ENCODE measurements at regions not wholly inside any gene's neighbourhood (a gene's known extent, or its start where the extent isn't known, plus 50 kb on each side); places are given as distances from the start of the nearest gene placed in this dataset.
"Not testable (repeated sequence)": the region's sequence is repeated elsewhere in the genome, so short reads cannot be mapped to it uniquely, and the experiment has no call there.

DNA sequence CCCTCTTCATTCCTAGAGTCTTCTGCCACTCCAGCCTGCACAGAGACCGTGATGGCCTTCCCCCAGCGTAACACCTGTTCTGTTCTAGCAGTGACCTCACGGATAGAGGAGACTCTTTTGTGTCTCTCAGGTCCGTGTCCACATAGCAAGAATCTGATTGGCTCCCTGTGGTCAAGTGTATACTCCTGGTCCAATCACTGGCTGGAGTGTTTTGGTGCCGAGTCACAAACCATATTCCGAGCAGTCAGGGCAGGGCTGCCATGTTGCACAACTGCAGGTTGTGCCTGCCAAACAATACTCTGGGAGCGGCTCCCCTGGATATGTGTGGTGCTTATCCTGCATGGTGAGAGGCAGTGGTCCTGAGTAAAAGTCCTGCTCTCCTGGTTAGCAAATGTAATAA lies 402.4 kb downstream of the KCNRG start:
- DNase-seq: no peak

DNA sequence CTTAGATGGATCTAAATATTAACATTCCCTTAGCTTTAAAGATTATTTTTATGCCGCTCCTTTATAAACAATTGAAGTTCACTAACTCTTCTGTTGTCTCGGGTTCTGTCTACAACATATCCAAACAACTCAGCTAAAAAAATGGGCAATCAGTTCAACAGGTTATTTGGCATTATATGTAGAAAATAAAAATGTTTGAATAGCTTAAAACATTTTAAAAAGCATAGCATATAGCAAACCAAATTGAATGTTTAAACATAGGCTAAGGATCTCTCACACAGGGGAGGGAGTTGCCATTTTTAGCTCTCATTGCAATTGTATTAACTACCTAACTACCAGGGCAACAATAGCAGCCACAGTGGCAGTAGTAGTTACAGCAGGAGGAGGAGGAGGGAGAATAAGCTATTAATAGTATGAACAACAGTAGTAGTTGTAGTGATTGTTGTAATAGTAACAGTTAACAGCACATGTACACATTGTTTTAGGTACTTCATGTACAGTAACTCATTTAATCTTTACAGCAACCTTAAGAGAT lies 404.2 kb downstream of the KCNRG start:
- no peak for DNase-seq

DNA sequence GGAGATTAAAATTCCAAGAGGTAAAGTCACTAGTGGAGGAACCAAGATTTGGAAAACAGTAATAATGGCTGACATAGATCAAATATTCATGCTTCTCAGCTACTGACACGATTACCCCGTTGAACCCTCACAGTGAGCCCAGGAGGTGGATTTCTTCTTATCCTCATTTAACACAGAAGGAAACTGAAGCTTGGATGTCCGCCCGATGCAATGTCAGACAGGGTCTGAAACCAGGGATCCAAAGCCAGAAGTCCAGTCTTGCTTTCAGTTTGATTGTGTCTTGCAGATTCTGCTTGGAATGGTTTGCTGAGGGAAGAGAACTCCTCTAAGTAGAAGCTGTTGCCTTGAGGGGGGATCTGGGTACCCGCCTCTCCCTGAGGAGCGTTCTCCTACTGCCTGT lies 404.7 kb downstream of the KCNRG start:
- DNase-seq: peak; percentile 38 to 46

DNA sequence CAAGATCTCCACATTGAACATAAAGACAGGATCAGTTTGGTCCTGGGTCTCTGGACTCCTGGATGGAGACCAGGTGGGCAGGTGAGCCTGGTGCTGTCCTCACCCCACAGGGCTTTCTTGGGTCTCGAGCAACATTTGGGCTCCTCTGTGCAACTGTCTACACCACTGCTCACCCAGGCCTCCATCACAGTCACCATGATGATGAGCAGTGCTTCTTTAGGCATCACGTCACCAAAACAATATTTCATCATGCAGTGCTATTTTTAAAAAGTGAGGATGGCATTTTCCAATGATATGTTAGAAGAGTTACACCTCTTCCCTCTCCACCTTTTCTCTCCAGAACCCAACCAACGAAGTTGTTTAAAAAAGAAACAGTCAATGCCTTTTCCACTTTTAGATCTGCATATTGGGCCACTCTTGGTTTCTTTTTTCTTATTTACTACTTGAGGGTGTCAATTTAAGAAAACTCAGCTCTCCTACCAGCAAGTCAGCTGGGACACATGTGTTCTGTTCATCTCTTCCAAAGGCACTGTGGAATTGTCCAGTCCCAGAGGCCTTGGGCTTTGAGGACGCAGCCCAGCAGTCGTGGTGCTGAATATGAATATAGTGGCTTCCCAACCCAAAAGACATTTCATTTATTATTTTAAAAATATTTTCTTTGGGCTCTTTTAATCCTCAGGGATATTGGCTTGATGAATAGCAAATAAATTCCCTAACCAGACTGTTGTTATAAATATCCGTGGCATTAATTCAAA lies 405.7 kb downstream of the KCNRG start:
- DNase-seq: no peak

DNA sequence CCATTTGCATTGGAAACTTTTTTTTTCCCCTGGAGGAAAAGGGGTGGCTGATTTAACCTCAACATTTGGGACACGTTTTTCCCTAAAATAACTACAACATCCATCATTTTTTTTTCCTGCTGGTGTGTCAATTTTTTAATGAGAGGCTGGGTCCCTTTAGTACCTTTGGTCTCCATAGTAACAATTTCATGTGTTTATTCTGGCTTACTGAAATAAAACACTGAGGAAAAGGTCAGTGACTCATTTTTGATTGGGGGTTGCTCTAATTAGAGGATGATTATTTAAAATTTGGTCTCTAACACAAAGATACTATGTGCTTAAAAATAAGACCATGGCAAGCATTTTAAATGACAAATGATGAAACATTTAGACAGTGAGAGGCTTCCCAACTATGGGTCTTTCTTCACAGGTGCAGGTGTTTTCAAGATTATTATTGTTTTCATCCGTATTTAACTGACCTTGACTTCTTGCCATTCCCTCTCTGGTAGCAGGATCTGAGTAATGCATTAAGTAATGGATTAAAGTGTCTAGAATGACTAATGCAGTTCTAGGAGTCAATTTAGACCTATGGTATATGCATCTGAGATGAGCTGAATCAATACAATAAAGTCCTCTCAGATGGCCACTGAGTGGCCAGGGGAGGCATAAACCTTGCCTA lies 406.4 kb downstream of the KCNRG start:
- no peak for DNase-seq

DNA sequence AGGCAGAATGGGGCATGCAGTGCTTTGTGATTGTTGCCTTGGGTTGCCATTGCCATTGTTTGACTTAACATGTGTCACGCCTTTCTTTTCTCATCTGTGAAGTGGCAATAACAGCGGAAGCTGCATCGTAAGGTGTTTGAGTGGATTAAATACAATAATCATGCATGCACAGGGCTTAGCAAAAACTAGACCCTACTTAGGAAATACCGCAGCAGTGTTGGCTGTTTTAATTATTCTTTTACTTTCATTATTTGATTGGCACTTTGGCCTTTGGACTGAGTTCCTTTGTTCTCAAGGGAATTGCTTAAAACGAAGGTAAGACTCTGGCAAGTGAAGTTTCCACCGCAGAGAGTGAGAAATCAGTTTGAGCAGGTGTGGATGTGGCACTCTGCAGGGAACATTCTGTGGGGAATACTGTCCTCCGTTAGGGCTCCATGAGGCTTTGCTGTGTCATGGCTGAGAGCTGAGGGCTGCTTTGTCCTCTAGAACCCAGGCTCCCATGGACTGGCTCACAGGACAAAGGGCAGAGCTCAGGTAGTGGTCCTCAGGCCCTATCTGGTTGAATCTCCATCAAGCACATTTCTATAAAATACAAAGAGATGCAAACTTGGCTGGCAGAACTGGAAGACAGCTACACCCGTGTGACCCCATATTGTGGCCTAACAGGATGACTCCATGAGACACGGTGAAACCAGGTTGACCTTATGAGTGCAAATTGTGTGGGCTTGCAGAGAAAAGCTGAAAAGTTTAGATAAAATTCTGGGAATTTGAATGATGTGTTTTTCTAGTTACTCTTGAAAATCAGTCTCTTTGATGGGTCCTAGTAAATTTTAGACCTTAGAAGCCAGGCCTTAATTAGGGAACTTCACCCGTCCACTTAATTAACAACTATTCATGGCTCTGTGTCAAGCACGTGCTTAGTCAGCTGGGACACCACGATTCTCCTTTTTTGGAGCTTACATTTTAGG lies 407.2 kb downstream of the KCNRG start:
- DNase-seq: no peak

DNA sequence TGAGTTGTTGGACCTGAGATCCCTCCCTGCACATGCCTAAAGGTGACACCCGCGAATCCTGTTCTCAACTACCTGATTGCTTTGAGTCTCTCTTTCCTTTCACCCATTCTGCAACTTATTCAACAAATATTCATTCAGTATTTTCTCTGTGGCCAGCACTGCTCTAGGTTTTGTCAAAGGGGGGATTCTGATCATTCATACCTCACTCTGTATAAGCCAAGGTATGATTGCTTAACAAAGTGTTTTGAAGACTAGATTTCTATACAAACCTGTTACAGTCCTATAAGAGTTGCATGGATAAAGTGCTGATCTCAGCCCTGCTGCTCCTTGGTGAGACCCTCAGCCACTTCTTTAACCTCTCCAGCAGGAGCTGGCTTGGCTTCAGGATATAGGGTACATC lies 409.7 kb downstream of the KCNRG start:
- no peak for DNase-seq

DNA sequence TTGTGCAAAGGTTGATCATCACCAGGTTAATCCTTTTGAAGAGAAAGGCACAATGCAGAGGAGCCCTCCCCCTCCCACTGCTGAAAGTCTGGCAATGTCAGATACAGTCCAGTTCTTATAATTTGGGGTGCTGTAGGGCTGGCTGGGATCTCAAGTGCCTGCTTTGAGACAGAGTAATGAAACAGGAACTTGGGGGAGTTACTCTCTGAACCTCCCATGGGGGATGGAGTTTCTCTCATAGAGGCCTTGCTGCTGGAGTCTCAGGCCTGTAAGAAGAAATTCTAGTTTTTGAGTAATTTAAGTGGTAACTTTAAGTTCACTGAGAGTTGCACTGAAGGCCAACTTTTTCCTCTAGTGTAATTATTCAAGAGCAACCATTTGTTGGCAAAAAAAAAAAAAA lies 410.5 kb downstream of the KCNRG start:
- DNase-seq: no peak

DNA sequence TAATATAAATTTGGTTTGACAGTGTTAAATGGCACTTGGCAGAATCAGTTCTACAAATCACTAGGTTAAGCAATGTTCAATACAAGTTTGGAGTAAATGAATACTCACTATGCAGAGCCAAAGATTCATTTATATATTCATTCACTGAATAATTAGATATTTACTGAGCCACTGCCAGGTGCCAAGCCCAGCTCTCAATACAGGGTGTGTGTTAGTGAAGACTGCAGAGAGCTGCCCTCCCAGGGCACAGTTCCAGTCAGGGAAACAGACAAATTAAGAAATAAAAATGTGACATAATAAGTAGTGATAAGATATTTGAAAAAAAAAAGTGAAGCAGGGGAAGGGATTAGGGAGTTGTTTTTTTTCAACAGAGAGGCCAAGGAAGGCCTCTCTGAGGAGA lies 411.7 kb downstream of the KCNRG start:
- DNase-seq: no peak

DNA sequence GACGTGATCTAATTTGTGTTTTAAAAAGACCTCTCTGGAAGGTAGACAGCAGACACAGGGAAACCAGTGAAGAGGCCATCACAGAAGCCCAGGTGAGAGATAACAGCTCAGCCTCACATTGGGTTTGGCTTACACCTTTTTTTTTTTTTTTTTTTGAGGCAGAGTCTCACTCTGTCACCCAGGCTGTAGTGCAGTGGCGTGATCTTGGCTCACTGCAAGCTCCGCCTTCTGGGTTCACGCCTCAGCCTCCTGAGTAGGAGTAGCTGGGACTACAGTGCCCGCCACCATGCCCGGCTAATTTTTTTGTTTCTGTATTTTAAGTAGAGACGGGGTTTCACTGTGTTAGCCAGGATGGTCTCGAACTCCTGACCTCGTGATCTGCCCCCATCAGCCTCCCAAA lies 412.3 kb downstream of the KCNRG start:
- DNase-seq: not testable (repeated sequence)

DNA sequence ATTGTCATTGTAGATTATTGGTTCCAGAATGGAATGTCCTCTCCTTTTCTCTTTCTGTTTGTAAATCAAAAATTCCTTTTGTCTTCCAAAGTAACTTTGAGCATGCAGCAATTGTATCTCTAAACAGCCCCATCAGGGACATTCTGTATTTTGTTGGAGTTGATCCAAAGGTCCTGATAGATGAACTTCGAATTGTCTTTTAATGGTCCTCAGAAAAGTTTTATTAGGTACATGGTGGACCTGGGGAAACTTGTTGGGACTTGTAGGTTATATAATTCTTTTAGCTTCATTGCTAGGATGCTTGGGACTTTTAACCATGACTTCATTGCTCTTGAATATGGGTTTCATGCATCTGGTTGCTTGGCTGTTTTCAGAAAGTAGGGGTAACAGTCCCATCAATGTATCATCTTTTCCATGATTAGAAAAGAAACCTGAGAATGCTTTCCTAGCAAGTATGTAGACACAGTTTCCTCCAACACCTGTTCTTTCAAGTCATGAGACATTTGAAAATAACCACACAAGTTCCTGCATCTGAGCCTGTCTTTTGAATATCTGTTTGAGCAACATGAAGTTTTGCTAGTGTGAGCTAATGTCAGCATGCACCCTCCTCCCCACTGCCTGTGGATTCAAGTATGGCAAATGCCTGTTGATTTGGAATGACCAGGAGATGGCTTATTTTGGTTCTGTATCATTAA lies 413.1 kb downstream of the KCNRG start:
- DNase-seq: no peak

DNA sequence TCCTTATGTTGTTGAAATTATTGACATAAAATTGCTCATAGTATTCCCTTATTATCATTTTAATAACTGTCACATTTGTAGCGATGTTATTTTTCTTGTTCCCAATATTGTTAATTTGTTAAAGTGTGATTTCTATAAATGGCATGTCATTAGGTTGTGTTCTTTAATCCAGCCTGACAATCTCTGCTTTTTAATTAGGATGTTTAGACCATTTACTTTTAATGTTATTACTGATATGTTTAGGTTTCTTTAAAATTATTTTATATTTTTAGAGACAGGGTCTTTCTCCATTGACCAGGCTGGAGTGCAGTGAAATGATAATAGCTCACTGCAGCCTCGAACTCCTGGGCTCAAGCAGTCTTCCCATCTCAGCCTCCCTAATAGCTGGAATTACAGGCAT lies 408.5 kb downstream of the DLEU7 start:
- DNase-seq: no peak

DNA sequence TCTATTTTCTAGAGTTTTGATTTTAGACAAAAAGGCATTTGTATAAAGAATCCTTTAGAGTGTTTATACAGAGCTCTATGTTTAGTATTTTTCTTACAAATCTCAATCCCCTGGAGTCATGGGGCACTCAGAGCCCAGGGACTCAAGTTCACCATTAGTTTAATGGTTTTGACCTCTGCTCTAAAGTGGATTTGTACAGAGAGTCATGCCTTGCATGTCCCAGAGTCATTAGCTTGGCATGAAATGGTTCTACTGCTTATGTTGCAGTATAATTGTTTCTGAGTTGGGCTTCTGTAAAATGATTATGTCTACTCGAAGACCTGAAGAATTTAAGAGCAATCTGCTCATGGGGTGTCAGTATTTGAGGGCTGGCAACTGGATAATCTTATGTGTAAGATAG lies 406.2 kb downstream of the DLEU7 start:
- DNase-seq: no peak

DNA sequence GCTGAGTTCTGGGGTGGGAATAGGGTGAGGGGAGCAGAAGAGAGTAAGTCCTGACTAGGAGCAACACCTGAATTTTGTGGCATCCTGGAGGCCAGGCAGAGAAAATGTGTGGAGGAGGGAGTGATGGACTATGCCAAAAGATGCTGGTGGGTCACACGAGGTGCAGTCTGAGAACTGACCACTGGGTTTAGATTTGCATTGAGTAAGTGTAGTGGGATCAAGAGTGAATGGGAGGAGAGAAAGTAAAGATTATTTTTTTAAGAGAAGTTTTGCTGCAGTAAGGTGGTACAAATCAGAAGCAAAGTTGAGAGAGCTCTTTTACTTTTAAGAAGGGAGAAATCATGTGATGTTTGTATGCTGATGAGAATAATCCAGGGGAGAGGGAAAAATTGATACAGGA lies 405.1 kb downstream of the DLEU7 start:
- no peak for DNase-seq

DNA sequence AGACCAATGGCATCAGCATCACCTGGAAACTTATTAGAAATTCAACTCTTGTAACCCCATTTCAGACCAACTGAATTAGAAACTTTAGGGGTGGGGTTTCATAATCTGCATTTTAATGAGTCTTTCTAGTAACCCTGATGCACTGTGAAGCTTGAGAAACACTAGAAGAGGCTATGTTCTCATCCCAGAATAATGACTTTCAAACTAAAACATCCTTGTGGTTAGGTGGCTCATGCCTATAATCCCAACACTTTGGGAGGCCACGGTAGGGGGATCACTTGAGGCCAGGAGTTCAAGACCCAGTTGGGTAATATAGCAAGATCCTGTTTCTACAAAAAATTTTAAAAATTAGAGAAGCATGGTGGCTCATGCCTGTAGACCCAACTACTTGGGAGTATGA lies 402.4 kb downstream of the DLEU7 start:
- no peak for DNase-seq

DNA sequence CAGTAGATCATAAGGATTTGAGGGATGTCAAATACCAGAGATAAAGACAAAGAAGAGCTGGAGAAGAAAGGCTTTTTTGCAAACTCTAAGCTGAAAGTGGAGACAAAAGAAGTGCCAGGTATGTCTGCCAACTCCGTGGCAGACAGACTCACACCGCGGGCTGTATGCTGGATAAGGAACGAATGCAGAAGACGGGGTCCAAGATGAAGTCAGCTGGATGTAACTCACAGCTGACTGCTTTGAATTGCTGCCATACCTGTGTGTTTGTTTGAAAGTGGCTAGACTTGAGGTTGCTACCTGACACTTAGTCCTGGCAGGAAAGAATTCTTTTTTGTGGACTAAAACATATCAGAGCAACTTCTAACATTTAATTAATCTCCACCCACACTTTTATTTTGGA lies 398.8 kb downstream of the DLEU7 start:
- no peak for DNase-seq

DNA sequence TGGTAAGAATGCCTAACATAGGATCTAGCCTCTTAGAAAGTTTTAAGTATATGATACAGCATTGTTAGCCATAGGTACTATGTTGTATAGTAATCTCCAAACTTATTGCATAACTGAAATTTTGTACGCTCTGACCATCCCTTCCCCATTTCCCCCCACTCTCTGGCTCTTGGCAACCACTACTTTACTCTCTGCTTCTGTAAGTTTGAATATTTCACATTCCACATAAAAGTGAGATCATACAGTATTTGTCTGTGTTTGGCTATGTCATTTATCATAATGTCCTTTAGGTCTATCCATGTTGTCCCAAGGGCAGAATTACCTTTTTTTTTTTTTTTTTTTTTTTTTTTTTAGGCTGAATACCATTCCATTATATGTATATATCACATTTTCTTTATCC lies 396.9 kb downstream of the DLEU7 start:
- DNase-seq: no peak

DNA sequence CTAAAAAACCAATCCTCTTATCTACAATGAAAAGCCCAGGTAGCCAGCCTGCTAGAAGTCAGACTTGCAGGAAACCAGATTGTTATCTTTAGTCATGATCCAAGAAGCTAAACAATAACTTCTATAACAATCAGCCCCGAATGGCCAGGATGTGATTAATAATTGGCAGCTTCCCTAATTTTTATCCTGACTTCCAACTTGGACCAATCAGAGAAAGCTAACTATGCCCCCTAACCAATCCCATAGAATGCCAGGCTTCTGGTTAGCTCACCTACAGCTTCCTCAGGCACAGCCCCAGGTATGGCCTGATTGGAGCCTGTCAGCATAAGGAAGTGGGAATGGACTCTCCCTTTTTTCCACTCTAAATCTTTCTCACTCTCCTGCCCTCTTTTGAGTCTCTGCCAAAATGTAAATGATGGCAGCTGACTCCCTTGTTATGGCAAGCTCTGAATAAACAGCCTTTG lies 394.9 kb downstream of the DLEU7 start:
- DNase-seq: no peak

DNA sequence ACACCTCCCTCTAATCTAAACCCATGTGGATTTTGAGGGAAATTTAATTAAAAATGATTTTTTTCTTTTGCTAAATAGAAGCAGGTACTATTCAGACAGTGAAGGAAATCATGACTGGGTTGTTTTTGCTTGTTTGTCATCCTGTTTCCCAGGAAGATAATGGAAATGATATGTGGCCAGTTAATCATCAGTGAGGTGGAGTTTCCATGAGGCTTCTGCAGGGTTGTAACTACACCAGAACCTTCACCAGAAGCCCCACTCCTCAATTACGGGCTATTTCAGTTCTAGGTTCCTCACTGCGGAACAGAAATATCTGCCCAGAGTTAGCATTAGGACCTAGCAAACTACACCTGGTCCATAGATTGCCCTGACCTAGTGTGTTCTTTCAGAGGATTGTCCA lies 394.0 kb downstream of the DLEU7 start:
- no peak for DNase-seq

DNA sequence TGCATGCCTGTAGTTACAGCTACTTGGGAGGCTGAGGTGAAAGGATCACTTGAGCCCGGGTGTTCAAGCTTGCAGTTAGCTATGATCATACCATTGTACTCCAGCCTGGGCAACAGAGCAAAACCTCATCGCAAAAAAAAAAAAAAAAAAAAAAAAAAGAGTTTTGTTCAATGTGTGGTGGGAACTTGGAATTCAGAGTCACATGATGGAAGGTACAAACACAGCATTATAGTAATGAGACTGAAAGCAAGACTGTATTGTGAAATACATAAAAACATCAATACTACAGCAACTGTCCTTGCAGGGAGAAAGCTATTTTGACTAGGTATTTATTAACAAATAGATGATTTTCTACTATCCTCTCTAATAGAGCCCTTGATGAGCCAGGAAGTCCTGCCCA lies 393.2 kb downstream of the DLEU7 start:
- DNase-seq: no peak

DNA sequence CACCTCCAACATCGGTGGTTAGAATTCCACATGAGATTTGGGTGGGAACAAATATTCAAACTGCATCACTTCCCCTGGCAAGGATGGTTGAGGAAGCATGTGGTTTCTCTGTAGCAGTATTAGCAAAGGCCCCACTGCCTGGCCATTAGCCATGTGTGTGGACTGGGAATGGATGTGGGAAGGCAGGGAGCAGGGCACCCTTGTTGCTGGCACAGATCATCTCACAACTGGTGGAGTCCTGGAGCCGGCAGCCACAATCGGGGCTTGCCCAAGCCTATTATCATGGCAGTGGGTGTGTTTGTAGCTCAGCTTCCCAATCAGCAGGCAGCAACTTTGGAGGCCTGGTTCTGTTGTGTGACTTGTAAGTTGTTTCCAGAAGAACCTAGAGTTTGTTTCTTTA lies 391.9 kb downstream of the DLEU7 start:
- DNase-seq: no peak

DNA sequence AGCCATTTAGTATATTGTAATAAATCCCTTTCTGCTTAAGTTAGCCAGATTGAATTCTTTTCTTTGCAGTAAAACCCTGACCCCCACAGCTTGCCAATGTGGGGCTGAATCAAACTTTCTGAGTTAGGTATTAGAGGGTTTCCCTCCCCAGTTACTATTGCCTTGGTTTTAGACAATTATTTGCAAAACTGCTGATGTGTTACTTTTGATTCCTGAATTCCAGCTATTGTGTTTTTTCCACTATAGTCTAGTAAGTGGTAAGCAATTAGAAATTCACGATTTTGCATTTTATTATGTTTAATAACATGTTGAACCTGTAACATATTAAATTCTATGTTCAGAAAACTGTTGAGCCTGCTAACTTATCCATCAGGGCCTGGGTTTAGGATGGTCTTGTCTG lies 391.5 kb downstream of the DLEU7 start:
- DNase-seq: no peak
